BJ (cell line): ENCODE measurements at regions not wholly inside any gene's neighbourhood (a gene's known extent, or its start where the extent isn't known, plus 50 kb on each side); places are given as distances from the start of the nearest gene placed in this dataset.

Experiments
- CTCF ChIA-PET: fragments of 350-600 bp; formaldehyde crosslinking; extraction: SDS; loops from one replicate; lab custom pipeline; 2021; ENCODE audit warnings: antibody characterized with exemption, inconsistent platforms; lab: Yijun Ruan, JAX
- POLR2A ChIA-PET: fragments of 300-600 bp; sonication (Branson Sonifier 250); formaldehyde crosslinking; extraction: SDS; loops from one replicate; lab custom pipeline; 2021; ENCODE audit warnings: antibody characterized with exemption; lab: Charles Lee
- DNase-seq: peaks from one replicate; pipeline ENCODE4 v3.0.0-alpha.2; 2011; ENCODE audit warnings: low read depth
- H3K27me3 ChIP-seq: 2 replicates; pipeline ENCODE4 v1.6.0; 2011; ENCODE audit warnings: low read length; ENCODE audit not compliant: control insufficient read depth, insufficient read depth
- H3K36me3 ChIP-seq: 2 replicates; pipeline ENCODE4 v1.5.1; 2011; ENCODE audit warnings: low read length; ENCODE audit not compliant: control insufficient read depth, insufficient read depth
- H3K4me3 ChIP-seq: 2 replicates; pipeline ENCODE4 v1.5.1; 2011; ENCODE audit warnings: low read depth, mild to moderate bottlenecking, control low read depth, low read length
- TF ChIP-seq, protein P1 (sequence below): IDR thresholded peaks from 2 replicates; pipeline ENCODE4 v1.5.1; 2011; ENCODE audit warnings: low read depth, mild to moderate bottlenecking, control low read depth, inconsistent platforms, low read length, moderate library complexity; ENCODE audit not compliant: insufficient read depth

- DNase-seq: no peak
- POLR2A ChIA-PET: no interaction called here
- no peak overlapping the region for H3K4me3 ChIP-seq
- no peaks in the 10 kb centered on the region for H3K36me3 ChIP-seq
- H3K27me3 ChIP-seq: peaks cover 2% of the 10 kb centered on the region; the same call in 1 of the 2 replicates
- CTCF ChIA-PET: no interaction called here
- TF ChIP-seq, protein P1, sequence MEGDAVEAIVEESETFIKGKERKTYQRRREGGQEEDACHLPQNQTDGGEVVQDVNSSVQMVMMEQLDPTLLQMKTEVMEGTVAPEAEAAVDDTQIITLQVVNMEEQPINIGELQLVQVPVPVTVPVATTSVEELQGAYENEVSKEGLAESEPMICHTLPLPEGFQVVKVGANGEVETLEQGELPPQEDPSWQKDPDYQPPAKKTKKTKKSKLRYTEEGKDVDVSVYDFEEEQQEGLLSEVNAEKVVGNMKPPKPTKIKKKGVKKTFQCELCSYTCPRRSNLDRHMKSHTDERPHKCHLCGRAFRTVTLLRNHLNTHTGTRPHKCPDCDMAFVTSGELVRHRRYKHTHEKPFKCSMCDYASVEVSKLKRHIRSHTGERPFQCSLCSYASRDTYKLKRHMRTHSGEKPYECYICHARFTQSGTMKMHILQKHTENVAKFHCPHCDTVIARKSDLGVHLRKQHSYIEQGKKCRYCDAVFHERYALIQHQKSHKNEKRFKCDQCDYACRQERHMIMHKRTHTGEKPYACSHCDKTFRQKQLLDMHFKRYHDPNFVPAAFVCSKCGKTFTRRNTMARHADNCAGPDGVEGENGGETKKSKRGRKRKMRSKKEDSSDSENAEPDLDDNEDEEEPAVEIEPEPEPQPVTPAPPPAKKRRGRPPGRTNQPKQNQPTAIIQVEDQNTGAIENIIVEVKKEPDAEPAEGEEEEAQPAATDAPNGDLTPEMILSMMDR: no peak
Observed at GRCh38 chr5:67831048-67831447, 384.5 kb upstream of the PIK3R1 start.

GRCh38 chr5:67827541-67827940 is 388.0 kb upstream of the PIK3R1 start:
- Histone ChIP-seq H3K36me3 (no peaks in the 10 kb centered on the region), H3K27me3 (peaks cover 2% of the 10 kb centered on the region; the same call in 1 of the 2 replicates), H3K4me3 (no peak overlapping the region)
- ChIA-PET POLR2A (no interaction called here), CTCF (no interaction called here)
- DNase-seq: no peak
- TF ChIP-seq, protein P1: no peak

DNA sequence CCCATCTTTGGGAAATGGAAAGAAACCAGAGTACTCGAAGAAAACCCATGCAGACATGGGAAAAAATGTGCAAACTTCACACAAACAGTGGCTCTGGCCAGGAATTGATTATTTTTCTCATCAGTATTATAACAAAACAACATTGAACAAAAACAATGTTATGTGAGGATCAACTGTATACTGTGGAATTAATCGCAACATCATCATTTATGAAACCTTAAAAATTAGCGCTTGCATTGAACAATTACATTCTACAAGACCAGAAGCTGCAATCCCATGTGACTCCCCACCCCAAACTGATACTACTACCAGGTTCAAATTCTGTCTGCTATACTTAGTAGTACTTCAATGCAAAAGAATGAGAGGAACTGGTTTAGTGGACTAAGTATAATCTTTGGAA is 390.7 kb upstream of the PIK3R1 start:
- Histone ChIP-seq H3K4me3 (no peak overlapping the region), H3K27me3 (peaks cover 2% of the 10 kb centered on the region; the same call in 1 of the 2 replicates), H3K36me3 (no peaks in the 10 kb centered on the region)
- TF ChIP-seq, protein P1: no peak
- ChIA-PET CTCF (no interaction called here), POLR2A (no interaction called here)
- DNase-seq: no peak

DNA sequence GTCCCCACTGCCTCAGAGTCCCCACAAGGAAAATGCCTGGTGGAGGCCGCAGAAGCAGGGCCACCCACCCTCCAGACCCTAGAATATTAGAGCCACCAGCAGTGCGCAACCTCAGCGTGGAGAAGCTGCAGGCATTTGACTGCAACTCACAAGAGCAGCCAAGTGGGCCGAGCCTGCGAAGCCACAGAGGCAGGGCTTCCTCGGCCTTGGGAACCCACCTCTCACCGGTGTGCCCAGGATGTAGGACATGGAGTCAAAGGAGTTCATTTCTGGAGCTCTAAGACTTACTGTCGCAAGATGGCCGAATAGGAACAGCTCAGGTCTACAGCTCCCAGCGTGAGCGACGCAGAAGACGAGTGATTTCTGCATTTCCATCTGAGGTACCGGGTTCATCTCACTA is 397.9 kb upstream of the PIK3R1 start:
- Histone ChIP-seq H3K4me3 (no peak overlapping the region), H3K27me3 (0 out of 2 replicates have a peak, but pooled peaks cover 1% of the 10 kb centered on the region), H3K36me3 (no peaks in the 10 kb centered on the region)
- POLR2A ChIA-PET: no interaction called here
- TF ChIP-seq, protein P1: no peak
- DNase-seq: no peak
- CTCF ChIA-PET: no interaction called here

DNA sequence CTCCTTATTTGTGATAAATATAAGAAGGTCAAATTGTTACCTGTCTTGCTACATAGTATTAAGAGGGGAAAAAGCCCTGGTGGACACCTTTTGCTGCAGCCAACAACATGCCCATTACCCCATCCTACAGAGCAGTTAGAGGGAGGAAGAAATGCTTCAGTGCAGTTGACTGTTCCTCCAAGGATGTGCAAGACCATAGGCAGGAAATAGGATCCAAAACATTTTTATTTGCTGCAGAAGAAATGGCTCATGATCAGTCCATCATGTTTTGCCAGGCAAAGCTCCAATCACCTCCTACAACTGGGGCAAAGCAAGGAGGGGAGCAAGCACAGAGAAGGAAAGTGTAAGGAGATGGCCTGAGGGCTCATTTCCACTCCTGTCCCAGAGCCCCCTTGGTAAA is 399.1 kb upstream of the PIK3R1 start:
- POLR2A ChIA-PET: no interaction called here
- Histone ChIP-seq H3K27me3 (0 out of 2 replicates have a peak, but pooled peaks cover 1% of the 10 kb centered on the region), H3K4me3 (no peak overlapping the region), H3K36me3 (no peaks in the 10 kb centered on the region)
- TF ChIP-seq, protein P1: no peak
- no peak for DNase-seq
- CTCF ChIA-PET: no interaction called here
